ENCODE measurements at regions not wholly inside any gene's neighbourhood (a gene's known extent, or its start where the extent isn't known, plus 50 kb on each side); places are given as distances from the start of the nearest gene placed in this dataset.

DNA sequence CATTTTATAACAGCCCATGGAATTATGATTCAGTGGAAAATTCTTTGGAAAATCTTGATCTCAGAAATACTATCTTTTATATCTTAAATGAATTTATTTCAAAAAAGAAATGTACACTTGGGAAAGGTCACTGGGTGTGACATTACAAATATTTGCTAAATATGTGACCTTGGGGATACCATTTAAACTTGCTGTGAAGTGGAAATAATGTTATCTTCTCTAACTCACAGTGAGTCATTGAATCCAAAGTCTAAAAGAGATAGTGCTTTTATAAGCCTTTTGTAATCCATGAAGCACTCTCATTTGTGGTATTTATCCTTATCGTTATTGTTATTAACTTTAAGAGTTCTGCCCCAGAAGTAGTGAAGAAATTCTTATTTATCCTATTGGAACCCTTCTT lies 289.8 kb upstream of the SEMA6D start:
- Histone ChIP-seq H3K9me3 (ENCODE audit: control insufficient read depth, low read depth, low read length) (no peaks in the 10 kb centered on the region), H2BK5ac (ENCODE audit: insufficient read length, low read length) (no peak overlapping the region), H3K23ac (ENCODE audit: insufficient read length, low read depth, low read length) (no peak overlapping the region), H2BK120ac (ENCODE audit: low read depth, low read length, poor library complexity, severe bottlenecking) (no peak overlapping the region), H4K5ac (ENCODE audit: insufficient read length, low read depth, low read length) (no peak overlapping the region), H2AFZ (ENCODE audit: low read length) (no peak overlapping the region), H3K27me3 (ENCODE audit: insufficient read depth, low read length) (no peaks in the 10 kb centered on the region), H3K79me1 (ENCODE audit: insufficient read depth, low read depth, low read length, poor library complexity, severe bottlenecking) (no peaks in the 10 kb centered on the region), H2BK20ac (ENCODE audit: low read depth, low read length, poor library complexity, severe bottlenecking) (no peak overlapping the region), H3K56ac (ENCODE audit: insufficient read length, low read depth, low read length) (no peak overlapping the region), H4K8ac (replicated peaks; ENCODE audit: insufficient read length, low read depth, low read length) (no peak overlapping the region), H3K18ac (ENCODE audit: insufficient read length, low read depth, low read length) (no peak overlapping the region), H3K4me1 (ENCODE audit: insufficient read depth, low read length) (no peaks in the 10 kb centered on the region), H3K4me2 (ENCODE audit: insufficient read depth, insufficient read length, low read length) (no peak overlapping the region), H4K20me1 (ENCODE audit: control insufficient read depth, insufficient read depth, insufficient read length) (no peaks in the 10 kb centered on the region), H3K27ac (ENCODE audit: insufficient read length, low read depth, low read length) (no peak overlapping the region), H3K23me2 (ENCODE audit: insufficient read length, low read depth, low read length, poor library complexity, severe bottlenecking) (no peaks in the 10 kb centered on the region), H4K91ac (ENCODE audit: insufficient read length, low read depth, low read length) (no peak overlapping the region), H2AK5ac (ENCODE audit: insufficient read length, low read length) (no peak overlapping the region), H3K79me2 (ENCODE audit: insufficient read depth, low read length) (no peaks in the 10 kb centered on the region), H3K14ac (ENCODE audit: insufficient read depth, low read length) (no peak overlapping the region), H2BK15ac (ENCODE audit: low read depth, low read length) (no peak overlapping the region), H2BK12ac (ENCODE audit: insufficient read length, low read depth, low read length) (no peak overlapping the region), H3K4ac (ENCODE audit: low read depth, low read length) (no peak overlapping the region), H3K9ac (ENCODE audit: extremely low read depth, insufficient read length, low read length) (no peak overlapping the region), H3T11ph (ENCODE audit: low read length) (no peak overlapping the region)
- Mint-ChIP-seq H3K4me1 (0 out of 4 replicates have a peak, but pooled peaks cover 0 to 4% of the 10 kb centered on the region in 2 experiments), H3K9me3 (no peaks in the 10 kb centered on the region), H3K4me3 (no peak overlapping the region), H3K27me3 (ENCODE audit: low read depth) (no peaks in the 10 kb centered on the region), H3K36me3 (ENCODE audit: insufficient read depth in 1 of 3, low read depth in 3 of 3) (no peaks in the 10 kb centered on the region), H3K27ac (no peak overlapping the region)
- WGBS (ENCODE audit: extremely low coverage, insufficient read length, low lambda C conversion rate) = no CpG with 5 or more reads among the region's 1 CpG
- TF ChIP-seq, protein P1, sequence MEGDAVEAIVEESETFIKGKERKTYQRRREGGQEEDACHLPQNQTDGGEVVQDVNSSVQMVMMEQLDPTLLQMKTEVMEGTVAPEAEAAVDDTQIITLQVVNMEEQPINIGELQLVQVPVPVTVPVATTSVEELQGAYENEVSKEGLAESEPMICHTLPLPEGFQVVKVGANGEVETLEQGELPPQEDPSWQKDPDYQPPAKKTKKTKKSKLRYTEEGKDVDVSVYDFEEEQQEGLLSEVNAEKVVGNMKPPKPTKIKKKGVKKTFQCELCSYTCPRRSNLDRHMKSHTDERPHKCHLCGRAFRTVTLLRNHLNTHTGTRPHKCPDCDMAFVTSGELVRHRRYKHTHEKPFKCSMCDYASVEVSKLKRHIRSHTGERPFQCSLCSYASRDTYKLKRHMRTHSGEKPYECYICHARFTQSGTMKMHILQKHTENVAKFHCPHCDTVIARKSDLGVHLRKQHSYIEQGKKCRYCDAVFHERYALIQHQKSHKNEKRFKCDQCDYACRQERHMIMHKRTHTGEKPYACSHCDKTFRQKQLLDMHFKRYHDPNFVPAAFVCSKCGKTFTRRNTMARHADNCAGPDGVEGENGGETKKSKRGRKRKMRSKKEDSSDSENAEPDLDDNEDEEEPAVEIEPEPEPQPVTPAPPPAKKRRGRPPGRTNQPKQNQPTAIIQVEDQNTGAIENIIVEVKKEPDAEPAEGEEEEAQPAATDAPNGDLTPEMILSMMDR (conservative IDR thresholded peaks at IDR 0.05) = no peak
- DNase-seq = no peak

Data from H9 (cell line).